ENCODE measurements at regions not wholly inside any gene's neighbourhood (a gene's known extent, or its start where the extent isn't known, plus 50 kb on each side); places are given as distances from the start of the nearest gene placed in this dataset.

DNA sequence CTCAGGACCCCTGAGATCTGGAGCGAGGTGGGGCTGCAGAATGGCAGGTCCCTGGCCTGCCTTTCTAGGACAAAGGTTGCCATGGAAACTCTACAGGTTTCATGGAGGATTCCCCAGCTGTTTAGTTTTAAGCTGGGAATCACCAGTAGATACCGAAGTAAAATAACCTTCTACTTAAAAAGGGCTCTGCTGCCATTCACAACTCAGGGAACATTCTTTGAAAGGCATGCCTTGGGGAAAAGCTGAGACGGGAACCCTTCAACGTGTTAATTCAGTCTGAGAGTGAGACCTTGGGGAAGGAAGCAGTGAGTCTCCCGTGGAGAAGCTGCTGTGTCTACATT lies 493.3 kb downstream of the BRD1 start:
- TF ChIP-seq, protein P1, sequence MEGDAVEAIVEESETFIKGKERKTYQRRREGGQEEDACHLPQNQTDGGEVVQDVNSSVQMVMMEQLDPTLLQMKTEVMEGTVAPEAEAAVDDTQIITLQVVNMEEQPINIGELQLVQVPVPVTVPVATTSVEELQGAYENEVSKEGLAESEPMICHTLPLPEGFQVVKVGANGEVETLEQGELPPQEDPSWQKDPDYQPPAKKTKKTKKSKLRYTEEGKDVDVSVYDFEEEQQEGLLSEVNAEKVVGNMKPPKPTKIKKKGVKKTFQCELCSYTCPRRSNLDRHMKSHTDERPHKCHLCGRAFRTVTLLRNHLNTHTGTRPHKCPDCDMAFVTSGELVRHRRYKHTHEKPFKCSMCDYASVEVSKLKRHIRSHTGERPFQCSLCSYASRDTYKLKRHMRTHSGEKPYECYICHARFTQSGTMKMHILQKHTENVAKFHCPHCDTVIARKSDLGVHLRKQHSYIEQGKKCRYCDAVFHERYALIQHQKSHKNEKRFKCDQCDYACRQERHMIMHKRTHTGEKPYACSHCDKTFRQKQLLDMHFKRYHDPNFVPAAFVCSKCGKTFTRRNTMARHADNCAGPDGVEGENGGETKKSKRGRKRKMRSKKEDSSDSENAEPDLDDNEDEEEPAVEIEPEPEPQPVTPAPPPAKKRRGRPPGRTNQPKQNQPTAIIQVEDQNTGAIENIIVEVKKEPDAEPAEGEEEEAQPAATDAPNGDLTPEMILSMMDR (IDR thresholded peaks at IDR 0.05) = no peak
- no peak for TF ChIP-seq POLR2A (IDR thresholded peaks at IDR 0.05)

Data from tibial nerve (tissue), 3 donors.